Gastroesophageal sphincter (tissue), 4 donors: ENCODE measurements at regions not wholly inside any gene's neighbourhood (a gene's known extent, or its start where the extent isn't known, plus 50 kb on each side); places are given as distances from the start of the nearest gene placed in this dataset.

Experiments
- ATAC-seq: fragments of 150-250 bp; one replicate; pipeline ENCODE4 v1.9.1; 2016; ENCODE audit warnings: mild to moderate bottlenecking, moderate library complexity
- H3K27ac ChIP-seq, 4 donors: fragments of 200-600 bp; sonication (generic) in 3 of 4; 1 replicate in 3 of 4; 2 replicates in 1 of 4; pipeline ENCODE4 v1.5.1; 2016 to 2019
- H3K27me3 ChIP-seq: fragments of 200-600 bp; sonication (generic); one replicate; pipeline ENCODE4 v1.5.1; 2019
- H3K36me3 ChIP-seq, 2 donors: fragments of 200-600 bp; sonication (generic); one replicate each; pipeline ENCODE4 v1.5.1; 2019; ENCODE audit warnings: control low read depth in 1 of 2
- H3K4me1 ChIP-seq, 3 donors: fragments of 200-600 bp; sonication (generic); 1 replicate in 2 of 3; 2 replicates in 1 of 3; pipeline ENCODE4 v1.5.1; 2016 to 2019; ENCODE audit warnings: control low read depth in 2 of 3
- H3K4me3 ChIP-seq, 2 donors: fragments of 200-600 bp; sonication (generic); one replicate each; pipeline ENCODE4 v1.5.1; 2019; ENCODE audit warnings: mild to moderate bottlenecking in 1 of 2, moderate library complexity in 1 of 2
- H3K9me3 ChIP-seq, 3 donors: fragments of 200-600 bp; sonication (generic); one replicate each; pipeline ENCODE4 v1.5.1; 2017 to 2019; ENCODE audit warnings: control low read depth in 2 of 3
- CTCF ChIP-seq, 4 experiments: fragments of 200-600 bp in 2 of 4; fragments of 450-650 bp in 2 of 4; sonication (generic) in 1 of 4; IDR thresholded peaks; one replicate each; pipeline ENCODE4 v1.5.1; 2017 to 2019; ENCODE audit warnings: antibody characterized with exemption in 4 of 4, mild to moderate bottlenecking in 2 of 4, moderate library complexity in 2 of 4
- EP300 ChIP-seq: sonication (generic); formaldehyde crosslinking; IDR thresholded peaks from one replicate; pipeline ENCODE4 v1.6.1; 2017; ENCODE audit warnings: antibody characterized with exemption, mild to moderate bottlenecking
- POLR2A ChIP-seq, 2 donors: fragments of 450-650 bp; IDR thresholded peaks; one replicate each; pipeline ENCODE4 v1.6.1; 2017; ENCODE audit warnings: antibody characterized with exemption in 2 of 2, mild to moderate bottlenecking in 2 of 2, moderate library complexity in 1 of 2
- POLR2AphosphoS5 ChIP-seq: sonication (generic); formaldehyde crosslinking; IDR thresholded peaks from one replicate; pipeline ENCODE4 v1.6.1; 2017; ENCODE audit warnings: antibody characterized with exemption
- WGBS, 2 donors: methylation state at CpG; one replicate each; pipeline ENCODE4 v1.1.5; 2018; ENCODE audit warnings: low coverage in 1 of 2; 5-methylcytosine and 5-hydroxymethylcytosine counted together

GRCh38 chr12:17169726-17170471, 563.9 kb upstream of the LMO3 start:
- Histone ChIP-seq H3K4me1 (no peaks in the 10 kb centered on the region), H3K27ac (no peak overlapping the region), H3K9me3 (no peaks in the 10 kb centered on the region), H3K4me3 (no peak overlapping the region), H3K36me3 (no peaks in the 10 kb centered on the region), H3K27me3 (no peaks in the 10 kb centered on the region)
- TF ChIP-seq EP300, result no peak
- TF ChIP-seq POLR2A (IDR thresholded peaks at IDR 0.05), result no peak
- no peak for TF ChIP-seq CTCF (IDR thresholded peaks at IDR 0.05)
- 43 to 64% methylated on average over 4 to 5 of the region's 5 CpGs for WGBS, 2 donors
- ATAC-seq, result no peak

GRCh38 chr12:17159506-17160300, 553.7 kb upstream of the LMO3 start:
- no peak for ATAC-seq
- H3K4me1 ChIP-seq, result no peaks in the 10 kb centered on the region
- H3K27me3 ChIP-seq, result no peaks in the 10 kb centered on the region
- TF ChIP-seq CTCF (IDR thresholded peaks at IDR 0.05) (no peak), EP300 (no peak), POLR2AphosphoS5 (no peak), POLR2A (IDR thresholded peaks at IDR 0.05) (no peak)
- H3K4me3 ChIP-seq, result no peak overlapping the region
- no peaks in the 10 kb centered on the region for H3K36me3 ChIP-seq
- no peak overlapping the region for H3K27ac ChIP-seq
- 77 to 81% methylated on average over 11 to 12 of the region's 12 CpGs for WGBS, 2 donors
- no peaks in the 10 kb centered on the region for H3K9me3 ChIP-seq

DNA sequence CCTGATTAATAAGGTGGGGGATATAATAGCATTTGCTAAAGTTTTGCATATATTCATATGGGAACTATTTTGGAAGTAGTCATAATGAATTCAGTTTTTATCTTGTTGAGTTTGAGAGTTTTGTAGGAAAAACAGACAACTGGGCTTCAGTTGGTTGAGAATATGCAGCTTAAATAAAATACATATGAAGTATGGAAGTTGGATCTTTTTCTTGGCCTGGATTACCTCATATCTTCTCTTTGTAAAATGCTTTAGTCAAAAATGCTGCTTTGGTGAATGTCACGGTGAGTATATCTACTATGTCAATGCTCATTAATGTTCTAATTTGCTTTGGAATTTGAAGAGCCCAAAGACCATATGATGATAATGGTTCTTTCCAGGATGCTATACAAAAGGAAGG, 552.2 kb upstream of the LMO3 start:
- no peaks in the 10 kb centered on the region for H3K4me1 ChIP-seq
- H3K9me3 ChIP-seq, result no peaks in the 10 kb centered on the region
- no peak for ATAC-seq
- H3K36me3 ChIP-seq, result no peaks in the 10 kb centered on the region
- no peak for TF ChIP-seq EP300
- TF ChIP-seq POLR2AphosphoS5, result no peak
- no peak for TF ChIP-seq POLR2A (IDR thresholded peaks at IDR 0.05)
- TF ChIP-seq CTCF (IDR thresholded peaks at IDR 0.05), result no peak
- no peak overlapping the region for H3K4me3 ChIP-seq
- H3K27ac ChIP-seq, result no peak overlapping the region
- H3K27me3 ChIP-seq, result no peaks in the 10 kb centered on the region
- 47 to 100% methylated on average over 1 of the region's 1 CpG for WGBS, 2 donors

- no peak for TF ChIP-seq EP300
- no peak for TF ChIP-seq CTCF (IDR thresholded peaks at IDR 0.05)
- TF ChIP-seq POLR2A (IDR thresholded peaks at IDR 0.05), result no peak
- TF ChIP-seq POLR2AphosphoS5, result no peak
- peaks cover 0 to 20% (median 0%) of the 10 kb centered on the region in 3 donors for H3K9me3 ChIP-seq
- no peak overlapping the region for H3K4me3 ChIP-seq
- H3K27ac ChIP-seq, result no peak overlapping the region
- ATAC-seq, result no peak
- H3K4me1 ChIP-seq, result no peaks in the 10 kb centered on the region
- WGBS, 2 donors, result 79% methylated on average over 2 of the region's 2 CpGs; no CpG with 5 or more reads in 1 of the 2 donors
- no peaks in the 10 kb centered on the region for H3K36me3 ChIP-seq
- H3K27me3 ChIP-seq, result no peaks in the 10 kb centered on the region
These were observed 546.0 kb upstream of the LMO3 start for GRCh38 chr12:17151917-17152316.
